NCI-H1694 (cell line): ENCODE measurements at regions not wholly inside any gene's neighbourhood (a gene's known extent, or its start where the extent isn't known, plus 50 kb on each side); places are given as distances from the start of the nearest gene placed in this dataset.
"Not testable (repeated sequence)": the region's sequence is repeated elsewhere in the genome, so short reads cannot be mapped to it uniquely, and the experiment has no call there.

Experiments used
- DNase-seq: peaks from one replicate; lab custom pipeline; 2025; lab: John Stamatoyannopoulos, UW

GRCh38 chr17:52892334-52892733, 733.8 kb upstream of the CA10 start:
- DNase-seq: no peak

- DNase-seq: no peak
Measured at GRCh38 chr17:52885882-52886281, 727.4 kb upstream of the CA10 start.

GRCh38 chr17:52883907-52884491, 725.5 kb upstream of the CA10 start:
- not testable (repeated sequence) for DNase-seq

GRCh38 chr17:52846767-52847166, 688.3 kb upstream of the CA10 start:
- not testable (repeated sequence) for DNase-seq

- no peak for DNase-seq
Measured at GRCh38 chr17:52841971-52842370, 683.5 kb upstream of the CA10 start.

- no peak for DNase-seq
Measured at GRCh38 chr17:52837492-52837891, 679.0 kb upstream of the CA10 start.

GRCh38 chr17:52831536-52831935, 673.0 kb upstream of the CA10 start:
- no peak for DNase-seq

GRCh38 chr17:52828621-52829020, 670.1 kb upstream of the CA10 start:
- no peak for DNase-seq

- DNase-seq: no peak
Measured at GRCh38 chr17:52827526-52827925, 669.0 kb upstream of the CA10 start.

GRCh38 chr17:52824542-52824941, 666.0 kb upstream of the CA10 start:
- no peak for DNase-seq

GRCh38 chr17:52823155-52823554, 664.6 kb upstream of the CA10 start:
- no peak for DNase-seq

GRCh38 chr17:52790359-52790955, 631.9 kb upstream of the CA10 start:
- DNase-seq: no peak

GRCh38 chr17:52789829-52790228, 631.3 kb upstream of the CA10 start:
- no peak for DNase-seq

- DNase-seq: no peak
Measured at GRCh38 chr17:52776234-52776633, 617.7 kb upstream of the CA10 start.

GRCh38 chr17:52762794-52763167, 604.3 kb upstream of the CA10 start:
- DNase-seq: no peak

- no peak for DNase-seq
Measured at GRCh38 chr17:52762147-52762793, 603.8 kb upstream of the CA10 start.

- DNase-seq: no peak
Measured at GRCh38 chr17:52759864-52760263, 601.4 kb upstream of the CA10 start.

GRCh38 chr17:52758481-52758880, 600.0 kb upstream of the CA10 start:
- no peak for DNase-seq

- no peak for DNase-seq
Measured at GRCh38 chr17:52756746-52757145, 598.2 kb upstream of the CA10 start.

GRCh38 chr17:52754838-52755237, 596.3 kb upstream of the CA10 start:
- no peak for DNase-seq

- no peak for DNase-seq
Measured at GRCh38 chr17:52751051-52751450, 592.5 kb upstream of the CA10 start.

- DNase-seq: no peak
Measured at GRCh38 chr17:52744179-52744578, 585.7 kb upstream of the CA10 start.

- no peak for DNase-seq
Measured at GRCh38 chr17:52740006-52740405, 581.5 kb upstream of the CA10 start.

- no peak for DNase-seq
Measured at GRCh38 chr17:52738791-52739190, 580.3 kb upstream of the CA10 start.
